Activated effector memory CD4-positive, alpha-beta T cell treated with anti-CD3 and anti-CD28 coated beads, Interleukin-2, amount 50 U/mL, for 16 hours (primary cell): ENCODE measurements at regions not wholly inside any gene's neighbourhood (a gene's known extent, or its start where the extent isn't known, plus 50 kb on each side); places are given as distances from the start of the nearest gene placed in this dataset.
"Not testable (repeated sequence)": the region's sequence is repeated elsewhere in the genome, so short reads cannot be mapped to it uniquely, and the experiment has no call there.

Experiments
- DNase-seq: peaks from one replicate; pipeline ENCODE4 v3.0.0-alpha.2; 2020

DNA sequence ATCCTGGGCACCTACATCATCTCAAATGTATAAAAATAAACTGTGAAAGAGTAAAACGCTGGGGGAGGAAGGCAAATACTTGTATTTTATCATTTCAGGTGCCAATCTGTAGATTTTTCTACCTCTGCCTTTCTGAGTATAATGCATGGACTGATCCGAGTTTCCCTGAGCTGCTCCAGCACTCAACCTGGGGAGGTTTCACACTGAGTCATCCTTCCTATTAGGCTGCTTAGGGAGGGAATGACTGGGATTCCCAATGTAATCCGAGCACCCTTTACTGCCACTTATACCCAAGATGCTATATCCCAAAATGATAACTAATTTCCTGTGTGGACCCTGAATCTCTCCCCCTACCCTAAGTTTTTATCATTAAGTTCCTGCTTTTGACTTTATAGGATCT lies 126.6 kb downstream of the HNRNPD start:
- DNase-seq = no peak

DNA sequence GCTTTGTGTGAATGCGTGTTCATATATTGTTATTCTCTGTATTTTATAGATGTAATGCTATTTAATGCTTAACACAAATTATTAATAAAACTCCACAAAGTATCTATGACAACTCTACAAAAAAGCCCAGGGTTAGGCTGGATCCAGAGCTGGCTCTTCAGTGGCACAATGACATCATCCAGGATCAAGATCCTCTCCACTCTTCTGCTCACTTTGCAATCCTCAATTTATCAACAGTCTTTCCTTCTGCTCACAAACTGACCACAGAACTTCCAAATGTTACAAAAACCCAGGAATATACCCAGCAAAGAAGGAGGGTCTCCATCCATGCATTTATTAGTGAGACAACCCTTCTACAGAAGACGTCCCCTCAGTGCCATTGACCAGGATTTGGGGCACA lies 132.3 kb downstream of the HNRNPD start:
- no peak for DNase-seq

DNA sequence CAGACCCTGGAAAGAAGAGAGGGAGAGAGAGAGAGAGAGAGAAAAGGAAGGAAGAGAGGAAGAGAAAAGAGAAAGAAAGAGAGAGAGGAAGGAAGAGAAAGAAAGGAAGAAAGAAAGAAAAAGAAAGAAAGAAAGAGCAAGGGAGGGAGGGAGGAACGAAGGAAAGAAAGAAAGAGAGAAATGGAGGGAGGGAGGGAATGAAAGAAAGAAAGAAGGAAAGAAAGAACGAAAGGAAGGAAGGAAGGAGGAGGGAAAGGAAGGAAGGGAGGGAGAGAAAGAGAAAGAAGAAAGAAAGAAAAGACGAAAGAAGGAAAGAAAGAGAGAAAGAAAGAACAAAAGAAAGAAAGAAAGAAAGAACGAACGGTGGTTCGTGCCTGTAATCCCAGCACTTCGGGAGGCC lies 133.4 kb downstream of the HNRNPD start:
- DNase-seq = no peak

DNA sequence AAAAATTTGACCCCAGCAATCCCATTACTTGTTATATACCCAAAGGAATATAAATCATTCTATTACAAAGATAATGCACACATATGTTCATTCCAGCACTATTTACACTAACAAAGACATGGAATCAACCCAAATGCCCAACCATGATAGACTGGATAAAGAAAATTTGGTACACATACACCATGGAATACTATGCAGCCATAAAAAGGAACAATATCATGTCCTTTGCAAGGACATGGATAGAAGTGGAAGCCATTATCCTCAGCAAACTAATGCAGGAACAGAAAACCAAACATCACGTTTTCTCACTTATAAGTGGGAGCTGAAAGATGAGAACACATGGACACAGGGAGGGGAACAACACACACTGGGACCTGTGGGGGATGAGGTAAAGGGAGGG lies 136.6 kb downstream of the HNRNPD start:
- not testable (repeated sequence) for DNase-seq

DNA sequence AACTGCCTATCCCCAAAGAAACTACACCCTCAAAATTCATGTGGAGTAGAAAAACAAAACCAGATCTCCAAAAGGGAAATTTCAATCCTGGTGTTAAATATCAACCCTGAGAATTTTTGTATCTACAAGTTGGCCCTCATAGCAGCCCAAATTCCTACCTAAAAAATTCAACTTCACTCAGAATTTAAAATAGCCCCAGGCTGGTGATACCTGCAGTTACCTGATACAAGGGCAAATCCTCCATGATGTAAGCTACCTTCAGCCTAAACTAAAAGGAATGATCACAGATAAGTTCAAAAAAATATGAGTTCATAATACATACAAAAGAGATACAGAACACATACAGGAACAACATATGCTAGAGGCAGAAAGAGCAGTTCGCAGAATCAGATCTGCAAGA lies 138.4 kb downstream of the HNRNPD start:
- DNase-seq = no peak

DNA sequence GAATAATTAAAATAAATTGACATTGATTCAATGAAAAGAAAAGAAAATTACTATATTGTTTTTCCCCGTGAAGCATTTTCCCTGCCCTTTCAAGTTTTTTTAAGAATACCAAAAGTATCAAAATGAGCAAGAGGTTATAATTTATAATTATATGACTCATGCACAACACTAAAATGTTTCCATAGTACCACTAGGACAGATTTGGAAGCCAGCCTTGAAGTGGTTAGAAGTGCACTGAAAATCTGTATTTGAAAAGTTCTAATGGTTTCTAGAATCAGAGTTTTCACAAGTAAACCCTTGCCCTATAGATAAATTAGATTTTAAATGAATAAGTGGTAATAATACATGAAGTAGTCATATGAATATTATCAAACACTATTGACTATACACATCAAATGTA lies 140.9 kb downstream of the HNRNPD start:
- no peak for DNase-seq

DNA sequence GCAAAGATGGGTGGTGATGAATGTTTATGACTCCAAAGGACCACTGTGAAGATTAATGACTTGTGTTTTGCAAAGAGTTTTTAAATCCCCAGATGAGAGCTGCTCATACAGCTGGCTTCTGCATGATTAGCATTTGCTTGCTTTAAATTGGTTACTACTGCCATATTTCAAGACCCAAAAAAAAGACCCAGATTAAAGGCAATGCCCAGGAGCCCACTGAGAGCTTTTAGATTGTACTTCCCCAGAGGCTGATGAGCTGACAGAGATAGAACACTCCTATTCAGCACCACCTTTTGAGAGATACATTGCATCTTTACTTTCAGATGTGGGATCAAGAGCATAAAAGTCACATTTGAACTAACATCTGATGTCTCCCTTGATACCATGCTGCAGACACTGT lies 142.0 kb downstream of the HNRNPD start:
- no peak for DNase-seq

DNA sequence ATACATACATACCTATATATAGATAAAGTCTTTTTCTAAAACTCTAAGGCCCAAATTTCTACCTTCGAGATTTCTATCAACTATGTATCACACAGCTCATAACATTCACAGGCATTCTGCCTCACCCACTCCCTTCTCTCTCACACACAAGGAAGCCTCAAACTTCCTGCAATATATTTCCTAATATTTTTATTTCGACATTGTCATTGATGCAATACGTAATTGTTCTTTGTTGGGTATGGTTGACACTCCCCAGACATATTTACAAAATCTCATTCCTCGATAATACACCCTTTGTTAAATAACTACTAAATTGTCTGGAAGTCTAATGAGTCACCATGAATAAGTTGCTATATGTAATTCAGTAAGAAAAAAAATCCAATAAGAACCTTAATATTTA lies 143.5 kb downstream of the HNRNPD start:
- no peak for DNase-seq

DNA sequence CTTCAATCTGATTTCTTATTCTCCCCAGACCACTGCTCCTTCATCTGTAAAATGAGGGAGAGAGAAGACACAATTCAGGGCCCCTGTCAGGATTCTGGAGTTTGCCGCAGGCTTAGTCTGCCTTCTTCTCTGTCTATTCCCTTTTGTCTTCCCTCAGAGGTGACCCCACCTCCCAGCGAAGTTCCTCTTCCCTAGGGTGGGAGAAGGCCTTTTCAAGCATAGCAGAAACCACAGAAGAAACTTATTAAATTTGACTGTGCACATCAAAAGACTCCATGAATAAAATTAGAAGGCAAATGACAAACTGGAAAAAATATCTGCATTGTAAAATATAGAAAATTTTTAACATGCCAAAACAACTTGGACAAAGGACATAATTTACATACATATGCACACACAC lies 148.8 kb downstream of the HNRNPD start:
- DNase-seq = no peak

DNA sequence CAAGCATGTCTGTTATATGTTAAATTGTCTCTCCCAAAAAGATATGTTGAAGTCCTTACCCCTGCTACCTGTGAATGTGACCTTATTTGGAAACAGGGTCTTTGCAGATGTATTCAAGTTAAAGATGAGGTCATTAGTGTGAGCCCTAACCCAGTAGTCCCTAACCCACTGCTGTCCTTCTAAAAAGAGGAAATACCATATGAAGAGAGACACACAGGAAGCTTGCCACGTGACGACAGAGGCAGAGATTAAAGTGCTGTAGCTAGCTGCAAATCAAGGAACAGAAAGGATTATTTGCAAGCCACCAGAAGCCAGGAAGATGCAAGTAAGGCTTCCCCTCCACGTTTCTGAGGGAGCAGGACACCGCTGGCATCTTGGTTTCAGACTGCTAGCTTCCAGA lies 150.1 kb downstream of the HNRNPD start:
- no peak for DNase-seq

DNA sequence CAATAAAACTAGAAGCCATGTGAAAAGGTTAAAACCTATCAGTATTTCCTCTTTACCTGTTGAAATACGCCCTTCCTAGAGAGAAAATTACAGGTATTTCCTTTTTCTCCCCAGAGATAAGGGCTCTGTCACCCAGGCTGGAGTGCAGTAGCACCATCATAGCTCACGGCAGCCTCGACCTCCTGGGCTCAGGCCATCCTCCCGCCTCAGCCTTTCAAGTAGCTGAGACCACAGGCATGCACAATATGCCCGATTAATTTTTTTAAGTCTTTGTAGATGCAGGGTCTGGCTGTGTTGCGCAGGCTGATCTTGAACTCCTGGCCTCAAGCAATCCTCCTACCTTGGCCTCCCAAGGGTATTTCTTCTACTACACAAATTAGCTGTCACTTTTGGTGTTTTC lies 154.4 kb downstream of the HNRNPD start:
- DNase-seq = no peak

DNA sequence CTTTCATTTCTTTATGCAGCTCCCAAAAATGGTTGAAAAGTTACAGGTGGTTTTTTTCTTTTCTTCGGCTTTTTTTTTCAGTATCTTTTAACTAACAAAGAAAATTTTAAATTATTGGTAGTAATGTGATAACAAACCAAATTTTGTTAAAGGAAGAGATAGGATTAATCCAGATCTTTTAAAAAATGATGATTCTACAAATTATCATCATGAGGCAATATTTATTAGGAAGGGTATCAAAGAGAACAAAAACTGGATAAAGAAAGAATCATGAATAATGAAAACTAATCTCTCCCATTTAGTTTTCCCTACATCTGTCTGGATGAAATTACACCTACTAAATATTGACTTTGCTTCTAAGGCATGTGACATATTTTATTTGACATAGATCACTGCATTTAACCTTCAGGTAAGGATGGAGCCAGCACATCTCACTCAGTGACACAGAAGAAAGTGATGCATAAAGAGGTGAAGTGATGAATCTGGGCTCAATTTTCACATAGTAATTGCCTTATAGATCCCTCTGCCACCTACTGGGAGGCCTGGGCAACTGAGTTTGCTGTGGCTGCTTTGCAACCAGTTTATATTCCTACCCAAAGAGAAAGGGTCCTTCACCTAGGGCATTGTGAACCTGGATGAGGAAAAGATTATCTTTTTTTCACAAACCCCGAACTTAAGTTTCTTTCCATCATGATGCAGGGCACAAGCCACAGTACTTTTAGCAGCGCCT lies 155.6 kb downstream of the HNRNPD start:
- DNase-seq = no peak

DNA sequence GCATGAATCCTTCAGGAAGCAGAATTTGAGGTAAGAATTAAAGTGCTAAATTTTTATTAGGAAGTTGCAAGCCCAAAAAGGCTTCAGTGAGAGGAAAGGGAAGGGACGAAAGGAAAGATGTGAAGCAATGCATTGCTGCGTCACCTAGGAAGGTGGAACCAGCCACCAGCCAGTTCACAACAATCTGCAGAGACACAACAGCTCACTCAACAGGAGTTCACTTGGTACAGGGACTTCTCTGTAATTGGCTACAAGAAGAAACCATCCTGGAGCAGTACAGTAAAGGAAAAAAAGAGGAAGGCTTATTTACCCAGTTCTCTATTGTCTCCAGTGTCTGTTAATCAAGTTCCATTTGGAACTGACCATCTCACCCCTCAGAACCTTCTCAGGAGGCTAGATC lies 157.6 kb downstream of the HNRNPD start:
- DNase-seq = no peak

DNA sequence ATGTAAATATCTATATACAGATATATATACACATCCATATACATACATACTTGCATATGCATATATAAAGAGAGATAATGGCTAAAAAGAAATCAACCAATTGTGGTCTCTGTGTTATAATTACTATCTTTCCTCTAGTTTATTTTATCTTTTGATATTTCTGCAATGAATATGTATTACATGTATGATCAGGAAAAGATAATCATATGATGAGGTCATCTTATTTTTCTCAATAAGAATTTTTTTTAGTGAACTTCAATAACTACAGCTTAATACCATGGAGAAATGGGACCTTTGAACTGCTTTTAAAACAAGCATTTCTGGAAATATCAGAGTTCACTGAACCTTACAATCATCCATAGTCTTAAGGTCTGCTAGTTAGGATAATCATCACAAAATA lies 158.0 kb downstream of the HNRNPD start:
- no peak for DNase-seq

DNA sequence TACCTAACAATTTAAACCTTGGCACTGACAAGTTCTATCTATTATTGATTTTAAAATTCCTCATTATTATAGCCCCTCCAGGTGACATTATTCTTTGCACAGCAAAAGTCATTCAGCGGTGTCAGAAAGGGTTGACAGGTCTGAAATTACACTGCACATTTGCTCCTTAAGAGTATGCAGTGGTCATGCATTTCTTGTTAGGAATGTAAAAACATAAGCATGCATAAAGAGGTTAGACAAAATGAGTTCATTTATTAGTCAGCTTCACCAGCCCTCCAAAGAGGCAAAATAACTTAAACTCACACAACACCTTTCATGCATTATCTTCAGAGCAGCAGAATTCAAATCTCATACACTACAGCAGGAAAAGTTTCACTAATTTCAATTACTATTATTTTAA lies 158.8 kb downstream of the HNRNPD start:
- no peak for DNase-seq

DNA sequence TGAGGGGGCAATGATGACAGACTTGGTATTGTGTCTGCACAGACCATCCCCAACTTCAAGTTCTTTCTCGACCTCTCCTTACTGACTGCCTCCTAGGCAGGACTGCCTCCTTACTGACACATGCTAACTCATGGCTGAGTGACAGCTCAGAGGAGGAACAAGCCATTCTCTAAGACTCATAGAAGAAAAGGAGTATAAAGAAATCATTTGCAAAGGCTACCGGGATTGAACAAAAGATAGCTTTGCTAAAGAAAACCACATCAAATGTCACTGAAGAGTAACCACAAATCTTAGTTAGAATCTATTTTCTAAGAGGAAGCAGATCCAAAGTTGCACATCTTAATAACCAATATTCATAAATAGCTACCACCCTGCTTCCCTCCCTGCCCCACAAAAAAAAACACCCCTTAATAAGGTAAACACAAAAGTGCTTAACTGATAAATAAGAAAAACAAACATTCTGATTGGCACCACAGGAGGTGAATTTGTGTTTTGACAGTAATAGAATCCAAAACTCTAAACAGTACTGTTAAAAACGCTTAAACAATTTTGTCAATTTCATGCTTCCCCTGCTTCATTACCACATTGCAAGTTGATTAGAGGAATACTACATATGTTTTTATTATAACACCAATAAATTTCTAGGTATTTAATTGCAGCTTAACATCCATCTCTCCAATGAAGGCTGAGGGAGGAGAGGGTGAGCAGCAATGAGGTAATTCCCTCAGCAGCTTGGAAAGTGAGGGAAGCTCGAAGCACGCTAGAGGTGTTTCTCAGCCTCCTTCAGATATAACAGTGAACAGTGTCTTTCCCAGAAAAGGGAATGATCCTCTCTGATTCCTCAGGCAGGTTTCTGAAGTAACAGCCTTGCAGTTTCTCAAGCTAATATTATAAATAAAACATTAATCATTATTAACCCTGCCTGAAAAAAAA lies 160.0 kb downstream of the HNRNPD start:
- no peak for DNase-seq

DNA sequence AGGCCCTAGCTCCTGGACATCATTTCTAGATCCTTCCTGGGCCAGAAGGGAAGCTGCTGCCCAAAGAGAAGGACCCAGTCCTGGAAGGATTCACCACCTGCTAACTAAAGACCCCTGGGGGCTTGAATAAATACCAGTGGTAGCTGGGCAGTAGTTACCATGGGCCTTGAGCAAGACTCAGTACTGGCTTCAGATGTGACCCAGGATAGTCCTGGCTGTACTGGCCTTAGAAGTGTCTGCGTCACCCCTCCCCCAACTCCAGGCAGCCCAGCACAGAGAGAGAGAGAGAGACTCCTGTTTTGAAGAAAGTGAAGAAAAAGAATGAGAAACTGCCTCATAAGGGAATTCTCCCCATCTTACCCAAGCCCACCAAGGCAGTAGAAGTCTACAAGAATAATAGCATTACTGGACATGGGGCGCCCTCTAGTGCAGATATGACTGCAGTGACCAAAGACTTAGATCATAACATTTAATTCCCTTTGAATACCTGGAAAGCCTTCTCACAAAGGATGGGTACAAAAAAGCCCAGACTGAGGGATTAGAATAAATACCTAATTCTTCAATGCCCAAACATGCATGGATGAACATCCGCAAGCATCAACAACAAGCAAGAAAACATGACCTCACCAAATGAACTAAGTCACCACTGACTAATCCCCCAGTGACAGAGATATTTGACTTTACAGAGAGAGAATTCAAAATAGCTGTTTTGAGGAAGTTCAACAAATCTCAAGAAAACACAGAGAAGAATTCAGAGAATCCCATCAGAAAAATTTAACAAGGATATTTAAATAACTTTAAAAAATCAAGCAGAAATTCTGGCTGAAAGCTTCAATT lies 171.8 kb downstream of the HNRNPD start:
- peak; percentile 69 for DNase-seq

DNA sequence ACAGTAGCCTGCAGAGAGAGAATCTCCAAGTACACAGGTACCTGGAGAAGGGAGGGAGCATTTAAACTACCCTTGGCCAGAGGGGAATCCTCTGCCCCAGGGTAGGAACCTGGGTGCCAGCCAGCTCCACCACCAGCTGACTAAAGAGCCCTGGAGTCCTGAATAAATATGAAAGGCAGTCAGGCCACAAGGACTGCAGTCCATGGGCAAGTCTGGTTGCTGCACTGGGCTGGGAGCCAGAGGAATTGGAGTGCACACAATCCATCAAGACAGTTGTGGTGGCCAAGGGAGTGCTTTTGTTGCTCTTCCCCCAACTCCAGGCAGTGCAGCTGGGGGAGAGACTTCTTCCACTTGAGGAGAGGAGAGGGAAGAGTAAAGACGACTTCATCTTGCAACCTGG lies 172.5 kb downstream of the HNRNPD start:
- DNase-seq = no peak

DNA sequence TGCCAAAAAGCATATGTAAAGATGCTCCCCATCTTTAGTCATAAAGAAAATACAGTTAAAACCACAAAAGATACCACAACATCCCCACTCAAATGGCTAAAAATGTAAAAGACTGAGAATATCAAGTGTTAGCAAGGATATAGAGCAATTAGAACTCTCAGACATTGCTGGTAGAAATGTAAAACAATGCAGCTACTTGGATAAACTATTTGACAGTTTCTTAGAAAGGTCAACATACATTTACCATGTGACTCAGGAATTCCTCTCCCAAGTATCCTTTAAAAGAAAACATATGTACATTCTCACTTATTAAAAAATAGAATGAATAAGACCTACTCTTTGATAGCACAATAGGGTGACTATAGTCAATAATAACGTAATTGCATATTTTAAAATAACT lies 173.7 kb downstream of the HNRNPD start:
- no peak for DNase-seq

DNA sequence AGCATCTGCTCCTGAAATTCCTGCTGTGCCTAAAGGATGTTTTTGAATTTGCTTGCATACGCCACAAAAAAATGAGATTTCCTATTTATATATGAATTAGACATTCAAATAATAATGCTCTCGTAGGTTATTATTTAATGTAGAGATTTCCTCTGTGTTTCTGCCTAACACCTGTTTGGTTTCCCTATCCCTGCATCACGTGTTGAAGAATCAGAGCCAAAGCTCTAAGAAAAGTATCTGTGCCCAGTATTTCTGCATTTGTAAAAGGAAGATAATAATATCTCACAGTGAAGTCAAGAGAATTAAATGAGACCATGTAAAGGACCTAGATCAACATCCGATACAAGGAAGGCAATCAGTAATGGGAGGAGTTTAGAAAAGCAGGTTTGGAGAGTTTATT lies 179.5 kb downstream of the HNRNPD start:
- DNase-seq = no peak

DNA sequence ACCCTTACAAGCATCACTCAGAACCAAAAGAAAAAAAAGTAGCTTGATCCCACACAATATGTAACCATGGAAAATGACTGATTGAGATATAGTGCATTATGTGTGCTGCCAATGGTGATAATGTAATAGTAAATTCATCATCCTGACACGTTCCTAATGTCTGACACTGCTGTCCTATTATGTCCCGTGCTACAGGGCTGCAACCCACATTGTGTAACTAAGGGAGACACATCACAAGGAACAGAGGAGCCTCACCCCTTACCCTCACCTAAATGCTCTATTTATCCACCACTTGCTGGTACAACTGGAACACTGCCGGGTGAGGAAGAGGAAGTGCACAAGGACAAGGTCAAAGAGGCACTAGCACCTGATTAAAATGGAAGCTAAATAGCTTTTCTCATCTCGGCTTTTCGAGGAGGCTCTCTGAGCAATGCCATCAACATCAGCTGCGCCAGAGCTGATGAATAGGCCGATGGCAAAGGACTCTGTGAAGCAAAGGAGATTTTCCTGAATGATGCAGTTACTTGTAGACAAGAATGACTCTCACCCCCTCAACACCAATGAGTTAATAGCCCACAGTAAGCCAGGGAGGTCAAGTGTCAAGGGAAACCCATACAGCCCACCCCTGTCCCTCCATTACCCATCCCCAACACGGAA lies 181.6 kb downstream of the HNRNPD start:
- no peak for DNase-seq

DNA sequence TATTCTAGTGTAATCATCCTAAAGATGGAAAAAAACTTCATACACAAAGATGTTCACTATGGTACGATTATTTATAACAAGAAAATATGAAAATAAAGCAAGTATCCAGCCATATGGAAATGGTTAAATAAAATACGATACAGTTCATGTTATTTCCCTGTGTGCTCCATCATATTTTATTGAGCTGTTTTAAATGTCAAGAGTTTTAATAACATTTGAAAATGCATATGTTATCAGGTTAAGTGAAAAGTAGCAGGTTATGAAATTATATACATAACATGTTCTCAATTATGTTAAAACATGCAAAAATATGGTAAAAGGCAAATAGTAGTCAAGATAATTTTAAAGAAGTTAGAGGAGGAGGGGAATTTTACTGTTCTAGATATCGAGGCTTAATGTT lies 192.0 kb downstream of the HNRNPD start:
- DNase-seq = no peak

DNA sequence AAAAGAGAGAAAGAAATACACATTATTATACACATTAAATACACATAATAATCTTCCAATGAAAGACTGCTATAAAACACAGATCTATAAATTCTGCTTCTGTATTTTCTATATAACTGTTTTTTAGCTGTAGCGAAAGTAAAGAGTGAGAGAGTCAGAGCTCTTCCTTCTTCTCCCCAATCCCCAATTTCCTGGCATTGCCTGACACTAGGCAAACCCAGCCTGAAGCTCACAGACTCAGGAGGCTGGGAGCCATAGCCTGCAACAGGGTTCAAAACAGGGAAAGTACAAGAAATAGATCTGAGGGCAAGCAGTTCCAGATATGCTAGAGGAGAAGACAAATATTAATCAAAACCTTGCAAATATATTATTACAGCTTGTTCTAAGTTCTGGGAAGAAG lies 201.6 kb downstream of the HNRNPD start:
- DNase-seq = no peak
